NCI-H2227 treated with DMSO at 0.1 percent for 48 hours (cell line): ENCODE measurements at regions not wholly inside any gene's neighbourhood (a gene's known extent, or its start where the extent isn't known, plus 50 kb on each side); places are given as distances from the start of the nearest gene placed in this dataset.

ENCODE experiments used
- DNase-seq: peaks from one replicate; lab custom pipeline; 2025; lab: John Stamatoyannopoulos, UW

DNA sequence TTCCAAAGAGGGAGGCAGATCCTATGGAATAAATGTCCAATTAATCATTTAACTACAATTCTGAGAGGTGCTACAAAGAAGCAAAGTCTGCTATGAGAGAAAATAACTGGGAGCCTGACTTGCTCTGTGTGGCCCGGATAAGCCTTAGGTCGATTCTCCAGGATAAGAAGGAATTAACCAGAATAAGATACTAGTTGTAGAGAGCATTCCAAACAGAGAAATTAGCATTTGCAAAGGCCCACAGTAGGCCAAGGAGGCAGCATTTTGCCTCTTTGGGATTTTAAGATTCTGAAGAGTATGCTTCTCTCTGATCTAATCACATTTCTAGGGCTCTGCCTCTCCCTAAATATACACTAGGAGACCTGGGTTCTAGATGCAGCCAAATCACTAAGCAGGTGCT, 113.7 kb downstream of the SNX19 start:
- DNase-seq = no peak

DNA sequence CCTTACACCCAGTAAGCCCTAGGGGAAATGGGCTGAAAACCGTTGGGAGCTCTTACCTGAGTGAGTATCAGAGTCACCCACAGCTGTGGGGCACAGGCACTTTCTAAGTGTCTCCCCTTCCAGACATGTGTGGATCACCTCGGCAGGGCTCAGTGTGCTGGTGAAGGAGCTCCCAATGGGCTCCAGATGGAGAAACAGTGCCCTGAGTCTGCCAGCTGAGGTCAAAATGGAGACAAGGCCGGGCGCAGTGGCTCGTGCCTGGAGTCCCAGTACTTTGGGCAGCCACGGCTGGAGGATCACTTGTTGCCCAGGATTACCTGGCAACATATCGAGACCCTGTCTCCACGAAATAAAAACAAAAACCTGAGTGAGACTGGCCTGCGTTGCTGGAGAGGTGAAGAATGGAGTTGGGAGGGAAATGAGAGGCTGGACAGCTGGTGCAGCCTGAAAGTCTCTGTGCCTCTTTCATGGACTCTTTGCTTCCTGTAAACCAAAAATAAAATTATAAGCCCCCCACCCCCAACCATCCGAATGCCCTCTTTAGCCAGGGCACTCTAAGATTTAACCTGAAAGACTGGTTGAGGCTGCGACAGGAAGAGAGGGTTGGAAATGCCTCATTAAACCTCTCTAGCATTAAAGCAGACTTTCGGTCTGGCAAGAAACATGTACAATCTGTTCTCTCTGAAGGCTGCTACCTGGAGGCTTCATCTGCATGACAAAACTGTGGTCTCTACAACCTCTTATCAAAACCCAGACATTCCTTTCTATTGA, 111.8 kb downstream of the SNX19 start:
- no peak for DNase-seq

GRCh38 chr11:130806746-130807145, 109.5 kb downstream of the SNX19 start:
- DNase-seq = no peak

DNA sequence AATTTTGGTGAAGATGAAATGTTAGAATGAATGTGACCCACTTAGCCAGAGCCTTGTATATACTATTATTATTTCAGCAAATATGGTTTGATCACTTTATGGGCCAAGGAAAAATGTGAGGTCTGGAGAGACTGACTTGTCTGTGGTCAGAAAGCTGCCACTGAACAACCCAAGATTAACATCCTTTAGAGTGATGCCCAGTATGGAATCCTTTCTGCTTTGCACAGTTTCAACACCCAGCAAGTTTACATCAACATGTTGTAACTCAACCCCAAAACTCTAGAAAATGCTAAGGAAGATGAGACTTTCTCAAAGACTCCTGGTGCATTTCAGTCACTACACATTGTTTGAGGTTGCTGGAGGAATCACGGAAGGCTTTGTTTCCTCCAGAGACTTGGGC, 107.7 kb downstream of the SNX19 start:
- no peak for DNase-seq

DNA sequence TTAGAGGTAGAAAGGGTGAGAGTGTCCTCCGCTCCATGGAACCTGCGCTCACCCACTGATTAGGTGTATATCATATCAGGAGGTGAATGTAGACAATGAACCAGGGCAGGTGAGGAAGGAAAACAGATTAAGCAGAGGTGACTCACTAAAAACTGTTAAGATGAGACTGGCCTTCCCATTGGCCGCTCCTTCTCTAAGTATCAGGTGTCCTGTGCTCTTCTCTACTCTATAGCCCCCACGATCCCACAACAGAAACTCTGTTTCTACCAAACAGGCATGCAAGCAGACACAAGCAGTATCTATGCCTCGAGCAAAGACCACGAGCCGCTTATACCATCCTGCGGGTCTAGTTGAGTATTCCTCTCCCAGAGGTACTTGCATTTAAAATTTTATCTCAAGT, 103.1 kb downstream of the SNX19 start:
- DNase-seq = no peak

- no peak for DNase-seq
Measured at GRCh38 chr11:130813638-130814037, 102.6 kb downstream of the SNX19 start.

GRCh38 chr11:130814440-130815096, 101.7 kb downstream of the SNX19 start:
- DNase-seq = no peak

- DNase-seq = no peak
Measured at GRCh38 chr11:130815097-130815802, 101.0 kb downstream of the SNX19 start.

GRCh38 chr11:130815956-130816355, 100.3 kb downstream of the SNX19 start:
- no peak for DNase-seq

DNA sequence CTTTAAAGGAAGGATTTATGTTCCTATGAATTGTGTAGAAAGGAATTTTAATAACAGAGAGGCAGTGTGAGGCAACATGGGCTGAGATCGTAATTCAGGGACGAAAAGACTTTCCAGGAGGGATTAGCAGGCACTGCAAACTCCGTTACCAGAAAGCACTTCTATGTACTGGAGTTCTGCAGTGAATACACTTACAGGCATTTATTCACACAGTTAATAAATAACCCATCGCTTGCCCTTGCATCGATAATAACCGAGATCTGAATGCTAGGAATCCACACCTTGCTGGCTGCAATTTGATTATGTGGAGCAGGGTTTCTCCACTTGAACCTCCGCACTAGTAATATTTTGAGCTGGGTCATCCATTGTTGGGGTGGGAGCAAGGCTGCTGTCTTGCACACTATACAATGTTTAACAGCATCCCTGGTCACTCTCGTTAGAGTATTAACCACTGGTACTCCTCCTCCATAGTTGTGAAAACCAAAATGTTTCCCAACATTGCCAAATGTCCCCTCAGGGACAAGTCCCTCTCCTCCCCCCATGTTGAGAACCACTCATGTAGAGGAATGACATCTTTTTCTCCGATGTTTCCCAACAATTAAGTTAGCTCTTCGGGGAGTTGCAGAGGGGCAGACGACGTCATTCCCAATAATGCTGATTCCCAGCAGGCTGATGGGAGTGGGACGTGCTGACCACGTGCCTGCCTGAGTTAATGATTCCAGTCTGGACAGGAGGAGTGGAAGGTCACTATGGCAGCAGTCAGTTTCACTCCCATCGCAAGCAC, 99.5 kb downstream of the SNX19 start:
- DNase-seq = no peak

GRCh38 chr11:130817330-130817944, 98.8 kb downstream of the SNX19 start:
- DNase-seq = no peak

DNA sequence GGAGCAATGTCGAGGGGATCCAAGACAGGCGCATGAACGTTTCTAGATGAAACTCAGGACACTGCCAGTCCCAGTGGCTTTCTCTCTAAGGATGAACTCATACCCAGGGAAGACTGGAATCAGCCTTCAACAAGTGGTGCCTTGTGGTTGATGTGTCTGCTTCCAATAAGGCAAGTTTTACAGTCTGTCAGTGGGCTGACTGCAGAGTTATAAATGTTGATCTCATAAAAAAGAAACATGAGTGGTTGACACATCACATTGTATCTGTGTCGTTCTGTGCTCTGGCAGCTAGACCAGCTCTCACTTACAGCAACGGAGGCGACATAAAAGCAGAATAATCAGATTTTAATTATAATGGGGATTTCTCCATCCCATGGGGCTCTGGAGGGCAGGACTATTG, 96.7 kb downstream of the SNX19 start:
- DNase-seq = no peak
